ENCODE measurements at regions not wholly inside any gene's neighbourhood (a gene's known extent, or its start where the extent isn't known, plus 50 kb on each side); places are given as distances from the start of the nearest gene placed in this dataset.
"Not testable (repeated sequence)": the region's sequence is repeated elsewhere in the genome, so short reads cannot be mapped to it uniquely, and the experiment has no call there.

DNA sequence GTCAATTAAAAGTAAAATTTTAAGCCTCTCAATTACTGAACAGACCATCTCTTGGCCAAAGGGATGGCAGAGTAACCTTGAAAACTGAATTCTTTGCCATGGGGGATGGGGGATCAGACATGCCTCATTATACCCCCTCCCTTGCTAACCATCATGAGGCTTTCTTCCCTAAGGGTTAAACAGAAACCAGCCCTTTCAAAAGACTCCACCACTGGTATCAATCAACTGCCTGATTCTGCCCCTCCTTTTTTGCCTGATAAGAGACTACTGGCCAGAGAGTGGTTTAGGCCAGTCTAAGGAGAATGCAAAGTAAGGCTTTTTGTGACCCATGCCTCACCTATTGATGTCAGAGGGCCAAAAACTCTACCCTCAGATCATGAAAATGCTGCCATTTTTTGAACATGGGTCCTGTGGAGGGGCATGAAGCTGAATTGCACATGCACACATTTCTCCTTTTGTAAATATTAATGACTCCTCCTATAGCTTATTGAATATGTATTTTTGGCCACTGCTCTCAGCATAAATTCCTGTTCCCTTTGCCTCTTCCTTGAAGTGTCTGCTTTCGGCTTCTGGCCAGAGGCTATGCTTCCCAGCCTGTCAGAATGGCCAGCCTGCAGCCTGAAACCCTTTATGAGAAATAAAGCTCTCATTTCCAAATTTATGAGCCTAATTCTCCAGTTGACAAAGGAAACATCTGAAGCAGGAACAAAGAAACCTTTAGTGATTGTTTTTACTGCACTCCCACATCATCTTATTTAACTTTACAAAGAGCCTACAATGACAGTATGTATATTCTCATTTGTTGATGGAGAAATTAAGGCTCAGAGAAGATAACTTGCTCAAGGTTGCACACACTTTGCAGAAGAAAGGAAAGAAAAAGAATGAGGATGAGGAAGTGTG, 270.7 kb upstream of the CELF4 start:
- no peak for DNase-seq
- H3K4me3 ChIP-seq (ENCODE audit: insufficient read depth, low read depth, low read length, poor library complexity, severe bottlenecking), result no peak overlapping the region
- no peaks in the 10 kb centered on the region for H3K27me3 ChIP-seq (replicated peaks; ENCODE audit: control insufficient read depth, insufficient read depth, low read length, poor library complexity, severe bottlenecking)
- no peaks in the 10 kb centered on the region for H3K36me3 ChIP-seq (ENCODE audit: control insufficient read depth, insufficient read depth, low read length)
- H3K4me1 ChIP-seq (ENCODE audit: control insufficient read depth, insufficient read depth, low read length, poor library complexity, severe bottlenecking), result no peaks in the 10 kb centered on the region
- no peak overlapping the region for H3K27ac ChIP-seq (ENCODE audit: insufficient read depth, low read length, poor library complexity, severe bottlenecking)
- H3K9me3 ChIP-seq (ENCODE audit: control insufficient read depth, low read length), result no peaks in the 10 kb centered on the region

DNA sequence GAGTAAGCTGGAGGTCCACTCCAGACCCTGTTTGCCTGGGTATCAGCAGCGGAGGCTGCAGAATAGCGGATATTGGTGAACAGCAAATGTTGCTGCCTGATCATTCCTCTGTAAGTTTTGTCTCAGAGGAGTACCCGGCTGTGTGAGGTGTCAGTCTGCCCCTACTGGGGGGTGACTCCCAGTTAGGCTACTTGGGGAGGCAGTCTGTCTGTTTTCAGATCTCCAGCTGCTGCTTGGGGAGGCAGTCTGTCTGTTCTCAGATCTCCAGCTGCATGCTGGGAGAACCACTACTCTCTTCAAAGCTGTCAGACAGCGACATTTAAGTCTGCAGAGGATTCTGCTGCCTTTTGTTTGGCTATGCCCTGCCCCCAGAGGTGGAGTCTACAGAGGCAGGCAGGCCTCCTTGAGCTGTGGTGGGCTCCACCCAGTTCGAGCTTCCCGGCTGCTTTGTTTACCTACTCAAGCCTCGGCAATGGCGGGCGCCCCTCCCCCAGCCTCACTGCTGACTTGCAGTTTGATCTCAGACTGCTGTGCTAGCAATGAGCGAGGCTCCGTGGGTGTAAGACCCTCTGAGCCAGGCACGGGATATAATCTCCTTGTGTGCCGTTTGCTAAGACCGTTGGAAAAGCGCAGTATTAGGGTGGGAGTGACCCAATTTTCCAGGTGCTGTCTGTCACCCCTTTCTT, 266.6 kb upstream of the CELF4 start:
- H3K27ac ChIP-seq (ENCODE audit: insufficient read depth, low read length, poor library complexity, severe bottlenecking); H3K36me3 ChIP-seq (ENCODE audit: control insufficient read depth, insufficient read depth, low read length); H3K9me3 ChIP-seq (ENCODE audit: control insufficient read depth, low read length); H3K4me3 ChIP-seq (ENCODE audit: insufficient read depth, low read depth, low read length, poor library complexity, severe bottlenecking); H3K27me3 ChIP-seq (replicated peaks; ENCODE audit: control insufficient read depth, insufficient read depth, low read length, poor library complexity, severe bottlenecking); H3K4me1 ChIP-seq (ENCODE audit: control insufficient read depth, insufficient read depth, low read length, poor library complexity, severe bottlenecking); DNase-seq: not testable (repeated sequence)

DNA sequence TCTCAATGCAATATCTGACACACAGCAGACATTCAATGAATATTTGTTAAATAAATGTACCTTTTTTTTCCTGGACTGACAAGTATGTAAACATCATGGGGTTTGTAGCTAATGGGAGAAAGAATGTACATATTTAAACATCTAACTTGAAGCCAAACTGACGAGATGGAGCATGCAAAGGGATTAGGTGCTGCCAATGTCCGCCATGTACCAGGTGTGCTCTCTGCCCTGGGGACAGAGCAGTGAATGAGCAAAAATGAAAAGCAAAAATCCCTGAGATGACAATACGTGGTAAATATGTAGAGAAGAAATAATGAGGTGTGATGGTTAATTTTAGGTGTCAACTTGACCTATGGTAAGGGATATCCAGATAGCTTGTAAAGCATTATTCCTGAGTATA, 247.4 kb upstream of the CELF4 start:
- H3K4me1 ChIP-seq (ENCODE audit: control insufficient read depth, insufficient read depth, low read length, poor library complexity, severe bottlenecking), result no peaks in the 10 kb centered on the region
- H3K27me3 ChIP-seq (replicated peaks; ENCODE audit: control insufficient read depth, insufficient read depth, low read length, poor library complexity, severe bottlenecking), result no peaks in the 10 kb centered on the region
- H3K4me3 ChIP-seq (ENCODE audit: insufficient read depth, low read depth, low read length, poor library complexity, severe bottlenecking), result no peak overlapping the region
- H3K36me3 ChIP-seq (ENCODE audit: control insufficient read depth, insufficient read depth, low read length), result no peaks in the 10 kb centered on the region
- DNase-seq, result no peak
- H3K9me3 ChIP-seq (ENCODE audit: control insufficient read depth, low read length), result no peaks in the 10 kb centered on the region
- H3K27ac ChIP-seq (ENCODE audit: insufficient read depth, low read length, poor library complexity, severe bottlenecking), result no peak overlapping the region

DNA sequence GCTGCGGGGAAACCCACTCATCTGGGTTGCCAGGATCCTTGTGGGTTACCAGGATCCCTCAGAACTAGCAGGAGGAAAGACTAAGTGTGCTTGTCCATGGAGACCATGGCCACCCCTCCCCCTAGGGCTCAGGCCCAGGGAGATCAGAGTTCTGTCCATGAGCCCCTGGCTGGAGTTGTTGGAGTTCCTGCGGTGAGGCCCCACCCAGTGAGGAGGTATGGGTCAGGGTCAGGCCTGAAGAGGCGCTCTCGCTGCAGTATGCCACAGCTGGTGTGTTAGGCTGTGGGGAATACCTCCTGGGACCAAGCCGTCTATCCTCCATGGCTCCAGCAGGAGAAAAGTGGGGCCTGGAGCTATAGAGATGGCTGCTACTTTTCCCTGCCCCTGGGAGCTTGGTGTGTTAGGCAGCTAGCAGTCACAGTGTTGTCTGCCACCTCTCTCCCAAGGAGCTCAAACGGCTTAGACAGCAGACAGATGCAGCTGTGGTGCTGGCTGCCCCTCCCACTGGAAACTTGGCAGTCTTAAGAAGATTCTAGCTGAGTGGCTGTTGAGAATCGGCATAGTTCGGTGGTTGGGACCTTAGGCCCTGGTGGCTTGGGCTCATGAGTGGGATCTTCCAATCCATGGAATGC, 240.3 kb upstream of the CELF4 start:
- Histone ChIP-seq H3K36me3 (ENCODE audit: control insufficient read depth, insufficient read depth, low read length) (no peaks in the 10 kb centered on the region), H3K4me1 (ENCODE audit: control insufficient read depth, insufficient read depth, low read length, poor library complexity, severe bottlenecking) (no peaks in the 10 kb centered on the region), H3K9me3 (ENCODE audit: control insufficient read depth, low read length) (no peaks in the 10 kb centered on the region), H3K27me3 (replicated peaks; ENCODE audit: control insufficient read depth, insufficient read depth, low read length, poor library complexity, severe bottlenecking) (no peaks in the 10 kb centered on the region), H3K27ac (ENCODE audit: insufficient read depth, low read length, poor library complexity, severe bottlenecking) (no peak overlapping the region), H3K4me3 (ENCODE audit: insufficient read depth, low read depth, low read length, poor library complexity, severe bottlenecking) (no peak overlapping the region)
- DNase-seq, result no peak

DNA sequence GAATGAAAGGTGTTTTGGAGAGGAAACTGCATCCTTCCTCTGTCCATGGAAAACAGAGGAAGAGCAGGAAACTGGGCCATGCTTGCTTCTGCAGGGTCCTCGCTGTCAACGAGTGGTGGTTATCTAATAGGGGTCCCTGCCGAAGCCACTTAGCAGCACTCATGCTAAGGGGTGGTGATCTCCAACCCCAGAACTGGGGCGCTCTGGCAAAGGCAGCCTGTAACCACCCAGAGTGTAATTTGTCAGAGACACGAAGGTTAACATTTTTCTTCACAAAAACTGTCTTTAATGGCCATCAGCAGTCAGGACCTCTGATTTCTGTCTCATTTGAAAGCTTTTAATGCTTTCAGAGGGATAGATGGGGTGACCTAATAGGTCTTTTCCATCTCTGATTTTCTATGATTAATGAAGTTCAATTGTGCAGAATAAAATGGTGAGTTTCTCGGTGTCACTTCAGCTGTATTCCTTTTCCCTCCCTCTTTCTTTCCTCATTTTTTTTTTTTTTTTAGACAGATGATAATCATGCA, 231.3 kb upstream of the CELF4 start:
- Histone ChIP-seq H3K27ac (ENCODE audit: insufficient read depth, low read length, poor library complexity, severe bottlenecking) (no peak overlapping the region), H3K4me3 (ENCODE audit: insufficient read depth, low read depth, low read length, poor library complexity, severe bottlenecking) (no peak overlapping the region), H3K27me3 (replicated peaks; ENCODE audit: control insufficient read depth, insufficient read depth, low read length, poor library complexity, severe bottlenecking) (no peaks in the 10 kb centered on the region), H3K36me3 (ENCODE audit: control insufficient read depth, insufficient read depth, low read length) (no peaks in the 10 kb centered on the region), H3K9me3 (ENCODE audit: control insufficient read depth, low read length) (no peaks in the 10 kb centered on the region), H3K4me1 (ENCODE audit: control insufficient read depth, insufficient read depth, low read length, poor library complexity, severe bottlenecking) (no peaks in the 10 kb centered on the region)
- no peak for DNase-seq

DNA sequence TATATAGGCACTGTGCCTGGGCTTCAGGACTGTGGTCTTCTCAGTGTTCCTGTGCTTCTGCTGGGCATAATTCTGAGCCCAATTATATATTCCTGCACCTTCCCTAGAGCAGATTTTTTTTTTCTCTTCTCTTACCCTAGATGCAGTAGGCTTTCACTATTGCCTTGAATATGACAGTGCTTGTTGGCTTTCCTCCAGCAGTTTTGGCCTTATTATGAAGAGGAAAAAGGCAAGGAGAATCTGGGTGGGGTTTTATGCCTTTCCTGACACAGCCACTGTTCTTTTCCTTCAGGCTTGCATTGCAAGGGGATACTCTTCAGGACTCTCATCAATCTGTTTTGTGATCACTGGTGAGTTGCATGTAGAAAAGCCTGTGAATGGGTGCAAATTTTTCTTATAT, 221.9 kb upstream of the CELF4 start:
- no peaks in the 10 kb centered on the region for H3K9me3 ChIP-seq (ENCODE audit: control insufficient read depth, low read length)
- H3K4me1 ChIP-seq (ENCODE audit: control insufficient read depth, insufficient read depth, low read length, poor library complexity, severe bottlenecking), result no peaks in the 10 kb centered on the region
- no peaks in the 10 kb centered on the region for H3K27me3 ChIP-seq (replicated peaks; ENCODE audit: control insufficient read depth, insufficient read depth, low read length, poor library complexity, severe bottlenecking)
- DNase-seq, result no peak
- H3K27ac ChIP-seq (ENCODE audit: insufficient read depth, low read length, poor library complexity, severe bottlenecking), result no peak overlapping the region
- H3K36me3 ChIP-seq (ENCODE audit: control insufficient read depth, insufficient read depth, low read length), result no peaks in the 10 kb centered on the region
- no peak overlapping the region for H3K4me3 ChIP-seq (ENCODE audit: insufficient read depth, low read depth, low read length, poor library complexity, severe bottlenecking)

DNA sequence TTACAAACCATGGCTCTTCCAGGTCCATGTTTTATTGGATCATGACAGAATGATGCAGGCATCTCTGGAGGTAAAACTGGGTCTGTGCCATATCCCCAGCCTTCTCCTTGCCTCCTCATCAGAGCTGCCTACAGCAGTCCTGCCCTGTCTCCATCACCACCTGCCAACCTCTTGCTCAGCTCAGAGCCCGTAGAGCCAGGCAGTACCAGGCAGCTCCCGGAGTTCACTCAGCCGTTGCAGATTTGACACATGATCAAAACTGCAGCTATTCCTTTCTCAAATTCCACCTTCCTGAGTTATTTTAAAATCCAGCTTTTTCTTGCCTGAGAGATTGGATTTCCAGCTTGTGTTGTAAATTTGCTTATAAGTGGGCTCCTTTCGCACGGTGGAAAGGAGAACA, 218.2 kb upstream of the CELF4 start:
- Histone ChIP-seq H3K9me3 (ENCODE audit: control insufficient read depth, low read length) (no peaks in the 10 kb centered on the region), H3K27me3 (replicated peaks; ENCODE audit: control insufficient read depth, insufficient read depth, low read length, poor library complexity, severe bottlenecking) (no peaks in the 10 kb centered on the region), H3K4me1 (ENCODE audit: control insufficient read depth, insufficient read depth, low read length, poor library complexity, severe bottlenecking) (no peaks in the 10 kb centered on the region)

DNA sequence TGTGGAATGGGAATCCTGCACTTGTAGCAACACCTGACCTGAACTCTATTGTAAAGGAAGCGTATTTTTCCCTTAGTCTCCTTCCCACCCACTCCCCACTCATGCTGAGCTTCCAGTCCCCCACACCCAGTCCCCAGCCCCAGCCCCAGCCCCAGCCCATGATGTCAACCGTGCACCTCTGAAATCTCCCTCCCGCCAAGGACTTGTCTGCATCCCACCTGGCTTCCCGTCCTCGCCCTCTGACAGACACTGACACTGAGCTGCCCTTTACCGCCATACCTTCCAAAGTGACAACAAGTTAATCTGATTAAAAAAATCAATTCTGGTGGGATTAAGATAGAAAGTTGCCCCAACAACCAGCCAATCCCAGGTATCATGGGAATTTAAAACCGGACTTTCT, 213.6 kb upstream of the CELF4 start:
- no peak for DNase-seq
- Histone ChIP-seq H3K4me1 (ENCODE audit: control insufficient read depth, insufficient read depth, low read length, poor library complexity, severe bottlenecking) (no peaks in the 10 kb centered on the region), H3K9me3 (ENCODE audit: control insufficient read depth, low read length) (no peaks in the 10 kb centered on the region), H3K4me3 (ENCODE audit: insufficient read depth, low read depth, low read length, poor library complexity, severe bottlenecking) (no peak overlapping the region), H3K27me3 (replicated peaks; ENCODE audit: control insufficient read depth, insufficient read depth, low read length, poor library complexity, severe bottlenecking) (no peaks in the 10 kb centered on the region), H3K36me3 (ENCODE audit: control insufficient read depth, insufficient read depth, low read length) (no peaks in the 10 kb centered on the region), H3K27ac (ENCODE audit: insufficient read depth, low read length, poor library complexity, severe bottlenecking) (no peak overlapping the region)

More for the DNA sequence above, 218.2 kb upstream of the CELF4 start:
- Histone ChIP-seq H3K4me3 (ENCODE audit: insufficient read depth, low read depth, low read length, poor library complexity, severe bottlenecking) (no peak overlapping the region), H3K36me3 (ENCODE audit: control insufficient read depth, insufficient read depth, low read length) (no peaks in the 10 kb centered on the region), H3K27ac (ENCODE audit: insufficient read depth, low read length, poor library complexity, severe bottlenecking) (no peak overlapping the region)
- no peak for DNase-seq

DNA sequence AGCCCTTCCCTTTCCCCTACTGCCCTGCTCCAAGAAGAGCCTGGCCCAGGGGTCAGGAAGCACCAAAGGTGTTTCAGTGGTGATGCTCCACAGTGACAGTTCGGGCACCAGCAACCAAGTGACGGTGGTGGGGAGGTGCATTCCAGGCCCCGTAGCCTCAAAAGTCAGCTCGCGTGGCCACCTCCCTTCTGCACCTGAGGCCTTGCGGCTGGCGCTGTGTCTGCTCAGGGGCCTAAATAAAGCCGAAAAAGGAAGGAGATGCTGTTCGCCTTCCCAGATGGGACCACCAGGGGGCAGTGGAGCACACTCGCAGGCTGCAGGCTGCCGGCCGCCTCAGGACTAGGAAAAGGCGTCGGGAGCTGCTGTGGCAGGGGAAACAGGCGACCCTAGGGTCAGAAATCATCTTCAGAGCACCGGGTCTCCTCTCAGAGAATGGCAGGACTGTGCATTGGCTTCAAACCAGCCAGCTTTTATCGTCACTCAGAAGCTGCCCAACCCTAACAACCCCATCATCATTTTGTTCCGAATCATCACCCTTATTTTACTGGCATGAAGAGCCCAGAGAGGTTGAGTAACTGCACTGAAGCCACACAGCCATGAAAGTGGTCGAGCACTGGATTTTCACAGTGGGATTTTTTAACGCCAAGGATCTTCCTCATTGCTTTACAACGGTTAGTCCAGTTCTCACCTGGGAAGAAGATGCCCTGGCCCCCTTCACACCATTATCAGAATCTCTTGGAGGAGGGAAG, 213.0 kb upstream of the CELF4 start:
- H3K27me3 ChIP-seq (replicated peaks; ENCODE audit: control insufficient read depth, insufficient read depth, low read length, poor library complexity, severe bottlenecking), result no peaks in the 10 kb centered on the region
- no peak for DNase-seq
- H3K9me3 ChIP-seq (ENCODE audit: control insufficient read depth, low read length), result no peaks in the 10 kb centered on the region
- H3K4me3 ChIP-seq (ENCODE audit: insufficient read depth, low read depth, low read length, poor library complexity, severe bottlenecking), result no peak overlapping the region
- H3K27ac ChIP-seq (ENCODE audit: insufficient read depth, low read length, poor library complexity, severe bottlenecking), result no peak overlapping the region
- no peaks in the 10 kb centered on the region for H3K4me1 ChIP-seq (ENCODE audit: control insufficient read depth, insufficient read depth, low read length, poor library complexity, severe bottlenecking)
- no peaks in the 10 kb centered on the region for H3K36me3 ChIP-seq (ENCODE audit: control insufficient read depth, insufficient read depth, low read length)

All from effector memory CD4-positive, alpha-beta T cell (primary cell).